HepG2 (cell line): ENCODE measurements at regions not wholly inside any gene's neighbourhood (a gene's known extent, or its start where the extent isn't known, plus 50 kb on each side); places are given as distances from the start of the nearest gene placed in this dataset.

ENCODE experiments used
- ATAC-seq: fragments of 200-7000 bp; cut with Tn5 transposase; 3 replicates; pipeline ENCODE4 v1.9.1; 2020; ENCODE audit warnings: mild to moderate bottlenecking, moderate library complexity
- BruUV-seq: library from RNA; stranded (reverse); fragments of 400-500 nt; replicated peaks from 2 replicates; lab custom pipeline; 2021; lab: Mats Ljungman, UMichigan
- CTCF ChIA-PET: fragments of 300-600 bp; formaldehyde crosslinking; extraction: SDS; loops from one replicate; lab custom pipeline; 2021; ENCODE audit warnings: low total read pairs, inconsistent platforms, low intra/inter-chr PET ratio; lab: Yijun Ruan, JAX
- POLR2A ChIA-PET: fragments of 350-600 bp; sonication (Branson Sonifier 250); formaldehyde crosslinking; loops from one replicate; lab custom pipeline; 2020; ENCODE audit warnings: antibody characterized with exemption, inconsistent platforms; lab: Yijun Ruan, JAX
- DNase-seq: peaks from one replicate; pipeline ENCODE4 v3.0.0-alpha.2; 2015; ENCODE audit warnings: low spot score
- FAIRE-seq: peaks from 3 replicates; lab custom pipeline; 2011; peaks lifted over from hg19 to GRCh38; lab: Jason Lieb, UNC
- H2AFZ ChIP-seq: one replicate; pipeline ENCODE4 v1.6.1; 2011; ENCODE audit warnings: low read length, inconsistent platforms
- H3K27ac ChIP-seq: fragments of 300-600 bp; 3 replicates; pipeline ENCODE4 v1.8.0; 2011; ENCODE audit warnings: mixed run types, mild to moderate bottlenecking, mixed read lengths, low read length, inconsistent platforms; ENCODE audit not compliant: insufficient read depth; ENCODE audit errors: extremely low read length
- H3K27me3 ChIP-seq, 2 experiments: fragments of 200-600 bp in 1 of 2; 2 replicates in 1 of 2; 3 replicates in 1 of 2; pipeline versions ENCODE4 v1.6.0 to v1.8.0; 2011; ENCODE audit warnings: low read length in 2 of 2, mild to moderate bottlenecking in 2 of 2, moderate library complexity in 2 of 2, inconsistent platforms in 1 of 2; ENCODE audit not compliant: insufficient read depth in 2 of 2, control insufficient read depth in 1 of 2
- H3K36me3 ChIP-seq, 2 experiments: fragments of 200-600 bp in 1 of 2; replicated peaks in 1 of 2; 2 replicates in 1 of 2; 3 replicates in 1 of 2; pipeline versions ENCODE4 v1.5.1 to v1.8.0; 2011; ENCODE audit warnings: low read length in 2 of 2, inconsistent platforms in 1 of 2; ENCODE audit not compliant: insufficient read depth in 2 of 2, control insufficient read depth in 1 of 2
- H3K4me1 ChIP-seq: 2 replicates; pipeline ENCODE4 v1.5.1; 2012; ENCODE audit warnings: low read length, inconsistent platforms; ENCODE audit not compliant: insufficient read depth
- H3K4me2 ChIP-seq: 2 replicates; pipeline ENCODE4 v1.6.0; 2011; ENCODE audit warnings: low read depth, low read length, inconsistent platforms
- H3K4me3 ChIP-seq, 3 experiments: fragments of 200-600 bp in 1 of 3; sonication (generic), shearing (Covaris generic) in 1 of 3; replicated peaks in 1 of 3; 2 replicates each; pipeline ENCODE4 v1.5.1; 2011 to 2016; ENCODE audit warnings: low read length in 3 of 3, inconsistent platforms in 2 of 3, low read depth in 2 of 3, mild to moderate bottlenecking in 2 of 3, control low read depth in 1 of 3, mixed read lengths in 1 of 3; ENCODE audit not compliant: insufficient read depth in 1 of 3
- H3K79me2 ChIP-seq: one replicate; pipeline ENCODE4 v1.6.1; 2011; ENCODE audit warnings: low read length, inconsistent platforms; ENCODE audit not compliant: insufficient read depth
- H3K9ac ChIP-seq: 2 replicates; pipeline ENCODE4 v1.6.0; 2011; ENCODE audit warnings: mild to moderate bottlenecking, low read depth, low read length, inconsistent platforms; ENCODE audit not compliant: insufficient read depth
- H3K9me3 ChIP-seq: 2 replicates; pipeline ENCODE4 v1.5.1; 2012; ENCODE audit warnings: mild to moderate bottlenecking, low read length
- H4K20me1 ChIP-seq: 2 replicates; pipeline ENCODE4 v1.6.0; 2011; ENCODE audit warnings: inconsistent platforms, mild to moderate bottlenecking, low read length, moderate library complexity; ENCODE audit not compliant: insufficient read depth
- MNT ChIP-seq: fragments of 450-650 bp; IDR thresholded peaks from 2 replicates; pipeline ENCODE4 v1.6.1; 2016
- SRF ChIP-seq: IDR thresholded peaks from 2 replicates; pipeline ENCODE4 v1.6.1; 2011; ENCODE audit warnings: mild to moderate bottlenecking, low read depth, low read length, moderate library complexity
- ZNF318 ChIP-seq: sonication (generic); formaldehyde crosslinking; IDR thresholded peaks from 2 replicates; pipeline ENCODE4 v1.4.0; 2020; ENCODE audit warnings: mild to moderate bottlenecking, missing genetic modification reagents
- ZSCAN21 ChIP-seq: sonication (generic); formaldehyde crosslinking; IDR thresholded peaks from 2 replicates; pipeline ENCODE4 v1.8.0; 2022; ENCODE audit warnings: mild to moderate bottlenecking, missing genetic modification reagents, moderate library complexity, borderline replicate concordance
- WGBS: methylation state at CpG from one replicate; pipeline ENCODE4 v1.1.6; 2017; ENCODE audit warnings: low lambda C conversion rate; 5-methylcytosine and 5-hydroxymethylcytosine counted together
- in situ Hi-C: cut with HindIII; loops from 2 replicates; pipeline ENCODE4 v1.10.0; 2017; ENCODE audit warnings: low pct_unique_long_range_greater_than_20kb; ENCODE audit not compliant: extremely low pct_ligation_motif_present
- intact Hi-C: fragments of 100-400 bp; cut with micrococcal nuclease; formaldehyde crosslinking; loops from one replicate; pipeline ENCODE4 v1.10.0; 2022; ENCODE audit not compliant: unreplicated experiment

- no peak for TF ChIP-seq ZNF318 (CRISPR knock-in tag)
These were observed 116.3 kb downstream of the ERMARD start (continued) for GRCh38 chr6:169867751-169868191.

- Histone ChIP-seq H2AFZ (no peak overlapping the region), H3K27me3 (peaks cover 13 to 45% of the 10 kb centered on the region in 2 experiments; a peak in 4 of 5 replicates), H3K36me3 (no peaks in the 10 kb centered on the region), H3K4me3 (no peak overlapping the region), H3K4me1 (no peaks in the 10 kb centered on the region), H3K4me2 (no peak overlapping the region), H3K9ac (no peak overlapping the region), H4K20me1 (no peaks in the 10 kb centered on the region), H3K9me3 (peaks cover 8% of the 10 kb centered on the region; the same call in 1 of the 2 replicates), H3K27ac (no peak overlapping the region), H3K79me2 (no peaks in the 10 kb centered on the region)
- TF ChIP-seq ZSCAN21 (CRISPR knock-in tag) (peak; percentile 95), SRF (no peak), MNT (peak; percentile 73)
- ATAC-seq, result no peak
- CTCF ChIA-PET, result no interaction called here
- POLR2A ChIA-PET, result no interaction called here
- intact Hi-C loops (no loop called here), in situ Hi-C loops (no loop called here)
- no peak for DNase-seq
- 6% methylated on average over 11 of the region's 18 CpGs for WGBS
- BruUV-seq, result no TSS peak
- FAIRE-seq, result no peak
These were observed 115.5 kb downstream of the ERMARD start for GRCh38 chr6:169866668-169867521.
